CD14-positive monocyte (primary cell): ENCODE measurements at regions not wholly inside any gene's neighbourhood (a gene's known extent, or its start where the extent isn't known, plus 50 kb on each side); places are given as distances from the start of the nearest gene placed in this dataset.

Experiments
- DNase-seq, 3 donors: peaks; one replicate each; pipeline ENCODE4 v3.0.0-alpha.2; 2011 to 2022
- H2AFZ ChIP-seq: 2 replicates; pipeline ENCODE4 v1.6.0; 2012; ENCODE audit warnings: mild to moderate bottlenecking, low read depth, low read length, inconsistent platforms; ENCODE audit not compliant: insufficient read depth, poor library complexity, severe bottlenecking
- H3K27ac ChIP-seq, 2 donors: 1 replicate in 1 of 2; 2 replicates in 1 of 2; pipeline ENCODE4 v1.5.1; 2012 to 2013; ENCODE audit warnings: low read length in 2 of 2, control low read depth in 1 of 2, inconsistent platforms in 1 of 2, low read depth in 1 of 2, mild to moderate bottlenecking in 1 of 2
- H3K27me3 ChIP-seq, 2 donors: one replicate each; pipeline versions ENCODE4 v1.6.0 to v1.6.1; 2011 to 2013; ENCODE audit warnings: low read length in 2 of 2; ENCODE audit not compliant: control insufficient read depth in 2 of 2, insufficient read depth in 2 of 2
- H3K36me3 ChIP-seq, 2 donors: replicated peaks in 1 of 2; 1 replicate in 1 of 2; 2 replicates in 1 of 2; pipeline versions ENCODE4 v1.5.1 to v1.6.1; 2012 to 2013; ENCODE audit warnings: low read length in 2 of 2, control low read depth in 1 of 2, inconsistent platforms in 1 of 2, mild to moderate bottlenecking in 1 of 2; ENCODE audit not compliant: insufficient read depth in 2 of 2, control insufficient read depth in 1 of 2
- H3K4me1 ChIP-seq, 2 donors: 1 replicate in 1 of 2; 2 replicates in 1 of 2; pipeline versions ENCODE4 v1.5.1 to v1.6.1; 2012 to 2013; ENCODE audit warnings: low read length in 2 of 2, control low read depth in 1 of 2, inconsistent platforms in 1 of 2, mild to moderate bottlenecking in 1 of 2, moderate library complexity in 1 of 2; ENCODE audit not compliant: insufficient read depth in 2 of 2, control insufficient read depth in 1 of 2
- H3K4me2 ChIP-seq: replicated peaks from 2 replicates; pipeline ENCODE3; 2012; ENCODE audit warnings: low read length, moderate library complexity, mild to moderate bottlenecking; ENCODE audit not compliant: poor library complexity, severe bottlenecking; ENCODE audit errors: extremely low read depth
- H3K4me3 ChIP-seq, 3 experiments: fragments of 200-600 bp in 1 of 3; sonication (generic) in 1 of 3; replicated peaks in 1 of 3; 1 replicate in 2 of 3; 2 replicates in 1 of 3; pipeline ENCODE4 v1.5.1; 2011 to 2013; ENCODE audit warnings: low read length in 3 of 3, mild to moderate bottlenecking in 3 of 3, control low read depth in 2 of 3, low read depth in 2 of 3, inconsistent platforms in 1 of 3, moderate library complexity in 1 of 3
- H3K79me2 ChIP-seq: 2 replicates; pipeline ENCODE4 v1.6.0; 2012; ENCODE audit warnings: mild to moderate bottlenecking, control low read depth, inconsistent platforms, low read length, moderate library complexity; ENCODE audit not compliant: insufficient read depth
- H3K9ac ChIP-seq: 2 replicates; pipeline ENCODE4 v1.6.0; 2017; ENCODE audit warnings: low read length, mild to moderate bottlenecking; ENCODE audit not compliant: insufficient read depth, poor library complexity, severe bottlenecking
- H3K9me3 ChIP-seq, 2 donors: replicated peaks in 1 of 2; 1 replicate in 1 of 2; 2 replicates in 1 of 2; pipeline versions ENCODE4 v1.5.1 to v1.6.1; 2012 to 2013; ENCODE audit warnings: low read length in 2 of 2, control low read depth in 1 of 2; ENCODE audit not compliant: control insufficient read depth in 1 of 2, insufficient read depth in 1 of 2
- H4K20me1 ChIP-seq: 2 replicates; pipeline ENCODE4 v1.6.0; 2012; ENCODE audit warnings: mild to moderate bottlenecking, low read length, control low read depth, moderate library complexity; ENCODE audit not compliant: insufficient read depth
- H3K27ac Mint-ChIP-seq, 7 donors: one replicate each; pipeline ENCODE4 v1.8.0; 2020; ENCODE audit warnings: mild to moderate bottlenecking in 7 of 7, mixed read lengths in 7 of 7, moderate library complexity in 6 of 7, inconsistent platforms in 2 of 7
- H3K27me3 Mint-ChIP-seq, 3 donors: one replicate each; pipeline ENCODE4 v1.8.0; 2021 to 2022; ENCODE audit warnings: low read depth in 3 of 3, mild to moderate bottlenecking in 3 of 3, mixed read lengths in 3 of 3, moderate library complexity in 3 of 3, inconsistent platforms in 1 of 3
- H3K36me3 Mint-ChIP-seq, 2 donors: one replicate each; pipeline ENCODE4 v1.8.0; 2020; ENCODE audit warnings: mixed read lengths in 2 of 2, inconsistent platforms in 1 of 2, mild to moderate bottlenecking in 1 of 2
- H3K4me1 Mint-ChIP-seq: one replicate; pipeline ENCODE4 v1.8.0; 2020; ENCODE audit warnings: mild to moderate bottlenecking, mixed read lengths
- H3K4me3 Mint-ChIP-seq, 2 donors: one replicate each; pipeline ENCODE4 v1.8.0; 2020; ENCODE audit warnings: mild to moderate bottlenecking in 2 of 2, mixed read lengths in 2 of 2, moderate library complexity in 1 of 2
- H3K9me3 Mint-ChIP-seq, 7 donors: one replicate each; pipeline ENCODE4 v1.8.0; 2020 to 2022; ENCODE audit warnings: mixed read lengths in 7 of 7, mild to moderate bottlenecking in 6 of 7, moderate library complexity in 6 of 7, inconsistent platforms in 2 of 7
- CTCF ChIP-seq: fragments of 200-600 bp; IDR thresholded peaks from one replicate; pipeline ENCODE4 v1.8.0; 2022; ENCODE audit warnings: antibody characterized with exemption, mild to moderate bottlenecking
- WGBS: methylation state at CpG from one replicate; pipeline ENCODE4 v1.1.5; 2013; ENCODE audit warnings: missing lambda C conversion rate; ENCODE audit not compliant: insufficient coverage; 5-methylcytosine and 5-hydroxymethylcytosine counted together
- intact Hi-C, 2 donors: fragments of 100-400 bp; cut with micrococcal nuclease; formaldehyde crosslinking; loops; one replicate each; pipeline versions ENCODE4 v1.15.0 to v1.15.1; 2023

GRCh38 chr2:129002751-129003150 lies 684.1 kb upstream of the HS6ST1 start:
- H3K4me3 ChIP-seq: no peak overlapping the region
- no peak for DNase-seq
- Mint-ChIP-seq H3K27me3 (peaks cover 0 to 3% (median 1%) of the 10 kb centered on the region in 3 donors), H3K4me1 (no peaks in the 10 kb centered on the region), H3K4me3 (no peak overlapping the region), H3K9me3 (peaks cover 0 to 7% (median 0%) of the 10 kb centered on the region in 7 donors), H3K27ac (no peak overlapping the region), H3K36me3 (no peaks in the 10 kb centered on the region)
- WGBS: 75% methylated on average over 1 of the region's 3 CpGs
- H4K20me1 ChIP-seq: no peaks in the 10 kb centered on the region
- no peaks in the 10 kb centered on the region for H3K27me3 ChIP-seq
- no peak overlapping the region for H3K4me2 ChIP-seq
- no peak overlapping the region for H3K27ac ChIP-seq
- H3K4me1 ChIP-seq: no peaks in the 10 kb centered on the region
- H3K36me3 ChIP-seq: no peaks in the 10 kb centered on the region
- no peak for TF ChIP-seq CTCF
- no peak overlapping the region for H2AFZ ChIP-seq
- intact Hi-C loops: no loop called here
- no peaks in the 10 kb centered on the region for H3K79me2 ChIP-seq
- H3K9ac ChIP-seq: no peak overlapping the region
- no peaks in the 10 kb centered on the region for H3K9me3 ChIP-seq

- Histone ChIP-seq H3K27me3 (no peaks in the 10 kb centered on the region), H3K4me3 (no peak overlapping the region), H3K27ac (no peak overlapping the region), H3K36me3 (no peaks in the 10 kb centered on the region), H2AFZ (no peak overlapping the region), H3K9me3 (no peaks in the 10 kb centered on the region), H3K79me2 (no peaks in the 10 kb centered on the region), H3K4me1 (no peaks in the 10 kb centered on the region), H3K4me2 (no peak overlapping the region), H3K9ac (no peak overlapping the region), H4K20me1 (no peaks in the 10 kb centered on the region)
- Mint-ChIP-seq H3K27ac (no peak overlapping the region), H3K4me1 (no peaks in the 10 kb centered on the region), H3K4me3 (no peak overlapping the region), H3K36me3 (no peaks in the 10 kb centered on the region), H3K27me3 (peaks cover 0 to 4% (median 1%) of the 10 kb centered on the region in 3 donors), H3K9me3 (peaks cover 0 to 7% (median 2%) of the 10 kb centered on the region in 7 donors)
- 85% methylated on average over 2 of the region's 5 CpGs for WGBS
- no peak for TF ChIP-seq CTCF
- no peak for DNase-seq
- intact Hi-C loops: no loop called here
Measured at GRCh38 chr2:129004485-129004884, 685.8 kb upstream of the HS6ST1 start.
